A673 (cell line): ENCODE measurements at regions not wholly inside any gene's neighbourhood (a gene's known extent, or its start where the extent isn't known, plus 50 kb on each side); places are given as distances from the start of the nearest gene placed in this dataset.

Experiments
- BruUV-seq: library from RNA; stranded (reverse); fragments of 400-500 nt; replicated peaks from 2 replicates; lab custom pipeline; 2021; lab: Mats Ljungman, UMichigan
- CTCF ChIA-PET: fragments of 300-600 bp; sonication (Branson Sonifier 250); formaldehyde crosslinking; loops from one replicate; lab custom pipeline; 2022; ENCODE audit warnings: antibody characterized with exemption; lab: Charles Lee
- POLR2A ChIA-PET: fragments of 300-600 bp; sonication (Branson Sonifier 250); formaldehyde crosslinking; loops from one replicate; lab custom pipeline; 2022; ENCODE audit warnings: antibody characterized with exemption; ENCODE audit not compliant: low non-redundant PET; lab: Charles Lee
- DNase-seq: peaks from one replicate; pipeline ENCODE4 v3.0.0-alpha.2; 2015; ENCODE audit warnings: low spot score
- H3K27ac ChIP-seq: fragments of 200-600 bp; sonication (generic); 2 replicates; pipeline ENCODE4 v1.5.1; 2016; ENCODE audit warnings: mixed run types, low read depth, mild to moderate bottlenecking, mixed read lengths, antibody characterized with exemption, low read length; ENCODE audit not compliant: poor library complexity, severe bottlenecking
- H3K27me3 ChIP-seq: fragments of 200-600 bp; sonication (generic); replicated peaks from 2 replicates; pipeline ENCODE4 v1.6.1; 2017; ENCODE audit warnings: mixed run types, low read depth, mild to moderate bottlenecking, mixed read lengths, antibody characterized with exemption, low read length; ENCODE audit not compliant: insufficient read depth, poor library complexity
- H3K36me3 ChIP-seq: fragments of 200-600 bp; sonication (generic); 2 replicates; pipeline ENCODE4 v1.6.1; 2016; ENCODE audit warnings: mixed run types, mild to moderate bottlenecking, mixed read lengths, antibody characterized with exemption, low read length; ENCODE audit not compliant: insufficient read depth, poor library complexity, severe bottlenecking
- H3K4me1 ChIP-seq: fragments of 200-600 bp; sonication (generic); 2 replicates; pipeline ENCODE4 v1.6.1; 2017; ENCODE audit warnings: mixed run types, mild to moderate bottlenecking, mixed read lengths, antibody characterized with exemption, low read length; ENCODE audit not compliant: insufficient read depth, poor library complexity, severe bottlenecking
- H3K4me3 ChIP-seq: fragments of 200-600 bp; sonication (generic); 2 replicates; pipeline ENCODE4 v1.5.1; 2016; ENCODE audit warnings: low read depth, mixed run types, mild to moderate bottlenecking, mixed read lengths, low read length; ENCODE audit not compliant: poor library complexity, severe bottlenecking
- H3K9me3 ChIP-seq: fragments of 200-600 bp; sonication (generic); 2 replicates; pipeline ENCODE4 v1.6.1; 2016; ENCODE audit warnings: mixed run types, low read depth, mild to moderate bottlenecking, mixed read lengths, antibody characterized with exemption, low read length; ENCODE audit not compliant: poor library complexity, severe bottlenecking
- CTCF ChIP-seq: fragments of 300-800, 200-600 bp; sonication (generic); conservative IDR thresholded peaks from 2 replicates; pipeline ENCODE4 v1.5.1; 2017; ENCODE audit warnings: low read depth, mild to moderate bottlenecking, antibody characterized with exemption, low read length, moderate library complexity, mixed read lengths
- EZH2 ChIP-seq: fragments of 200-600 bp; sonication (generic); IDR thresholded peaks from 2 replicates; pipeline ENCODE4 v1.6.1; 2017; ENCODE audit warnings: borderline replicate concordance, low read depth, mild to moderate bottlenecking, mixed read lengths, antibody characterized with exemption, low read length; ENCODE audit not compliant: poor library complexity, severe bottlenecking
- intact Hi-C: fragments of 100-400 bp; cut with micrococcal nuclease; formaldehyde crosslinking; loops from one replicate; pipeline ENCODE4 v1.10.0; 2022; ENCODE audit not compliant: unreplicated experiment

- Histone ChIP-seq H3K27ac (no peak overlapping the region), H3K4me3 (no peak overlapping the region), H3K36me3 (no peaks in the 10 kb centered on the region), H3K9me3 (no peaks in the 10 kb centered on the region), H3K4me1 (peaks cover 10% of the 10 kb centered on the region), H3K27me3 (no peaks in the 10 kb centered on the region)
- no peak for TF ChIP-seq EZH2
- no peak for TF ChIP-seq CTCF
- BruUV-seq: no TSS peak
- POLR2A ChIA-PET: no interaction called here
- CTCF ChIA-PET: no interaction called here
- intact Hi-C loops: no loop called here
- DNase-seq: no peak
Measured at GRCh38 chr11:92834296-92835020, 135.0 kb upstream of the MTNR1B start.

DNA sequence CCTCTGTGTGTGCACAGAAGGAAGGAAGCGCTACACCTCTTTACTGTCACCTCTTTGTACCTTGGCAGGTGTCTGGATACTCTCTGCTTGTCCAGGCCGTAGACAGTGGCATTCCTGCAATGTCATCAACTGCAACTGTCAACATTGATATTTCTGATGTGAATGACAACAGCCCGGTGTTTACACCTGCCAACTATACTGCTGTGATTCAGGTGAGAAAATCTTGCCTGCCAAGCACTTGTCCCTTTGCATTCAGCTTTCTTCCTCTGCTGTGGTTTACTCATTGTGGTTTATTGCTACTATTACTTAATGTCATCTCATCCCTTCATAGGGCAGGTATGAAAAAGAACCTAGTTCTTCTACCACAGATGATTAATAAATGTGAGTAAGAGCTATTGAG is 131.9 kb upstream of the MTNR1B start:
- H3K27ac ChIP-seq: no peak overlapping the region
- no TSS peak for BruUV-seq
- H3K9me3 ChIP-seq: no peaks in the 10 kb centered on the region
- TF ChIP-seq EZH2: no peak
- TF ChIP-seq CTCF: no peak
- CTCF ChIA-PET: no interaction called here
- no peak overlapping the region for H3K4me3 ChIP-seq
- no peak for DNase-seq
- intact Hi-C loops: no loop called here
- POLR2A ChIA-PET: no interaction called here
- H3K36me3 ChIP-seq: no peaks in the 10 kb centered on the region
- no peaks in the 10 kb centered on the region for H3K27me3 ChIP-seq
- H3K4me1 ChIP-seq: peaks cover 27% of the 10 kb centered on the region

DNA sequence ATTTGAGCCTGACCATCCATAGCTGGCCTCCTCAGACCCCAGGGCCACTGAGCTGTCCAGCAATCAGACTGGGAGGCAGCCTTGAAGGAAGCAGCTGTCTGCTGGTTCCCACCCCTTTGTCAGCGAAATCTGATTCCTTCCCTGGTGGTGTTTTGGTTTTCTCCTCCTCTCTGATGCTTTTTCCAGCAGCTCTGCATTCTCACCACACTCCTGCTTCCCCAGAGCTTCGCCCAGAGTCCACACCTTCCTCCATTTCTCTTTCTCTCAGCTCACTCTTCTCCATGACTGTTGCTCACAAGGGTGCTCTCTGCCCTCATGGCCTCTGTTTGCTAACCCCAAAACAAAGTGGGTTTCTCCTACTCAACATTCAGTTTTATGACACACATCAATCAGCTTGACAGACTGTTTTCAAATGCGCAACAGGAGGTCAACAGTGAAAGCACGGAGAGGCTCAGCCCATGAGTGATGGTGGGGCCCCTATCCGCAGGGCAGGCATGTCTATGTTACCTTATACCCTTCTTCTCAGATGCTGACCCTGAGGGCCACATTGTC is 130.6 kb upstream of the MTNR1B start:
- ChIA-PET POLR2A (no interaction called here), CTCF (no interaction called here)
- TF ChIP-seq EZH2: no peak
- TF ChIP-seq CTCF: no peak
- no peaks in the 10 kb centered on the region for H3K27me3 ChIP-seq
- intact Hi-C loops: no loop called here
- DNase-seq: peak; percentile 23
- H3K27ac ChIP-seq: peak overlapping the region; percentile 37
- BruUV-seq: no TSS peak
- no peaks in the 10 kb centered on the region for H3K9me3 ChIP-seq
- H3K4me1 ChIP-seq: peaks cover 27% of the 10 kb centered on the region
- no peaks in the 10 kb centered on the region for H3K36me3 ChIP-seq
- H3K4me3 ChIP-seq: no peak overlapping the region
